ENCODE measurements at regions not wholly inside any gene's neighbourhood (a gene's known extent, or its start where the extent isn't known, plus 50 kb on each side); places are given as distances from the start of the nearest gene placed in this dataset.

GRCh38 chr1:214215583-214215982 lies 65.4 kb upstream of the SMYD2 start:
- TF ChIP-seq ASH2L (IDR thresholded peaks at IDR 0.05; ENCODE audit: borderline replicate concordance, low read depth) (no peak), EP300 (IDR thresholded peaks at IDR 0.05; ENCODE audit: borderline replicate concordance in 1 of 2, control insufficient read depth in 1 of 2, low read depth in 2 of 2, low read length in 2 of 2) (no peak), CTCF (IDR thresholded peaks at IDR 0.05 in 2 of 3, conservative IDR thresholded peaks at IDR 0.05 in 1 of 3; ENCODE audit: control insufficient read depth in 2 of 3, extremely low read depth in 1 of 3, insufficient read depth in 1 of 3, low read depth in 3 of 3, low read length in 3 of 3) (no peak), PRDM15 (CRISPR knock-in tag; IDR thresholded peaks at IDR 0.05) (no peak), MYC (IDR thresholded peaks at IDR 0.05; ENCODE audit: insufficient read depth, insufficient read length, insufficient replicate concordance, low read length, severe bottlenecking) (no peak), CBX5 (IDR thresholded peaks at IDR 0.05; ENCODE audit: low read depth) (no peak), NFYA (IDR thresholded peaks at IDR 0.05; ENCODE audit: borderline replicate concordance, low read depth, low read length) (no peak), ZNF687 (IDR thresholded peaks at IDR 0.05) (no peak), POLR2A (IDR thresholded peaks at IDR 0.05; ENCODE audit: low read depth, low read length) (no peak), ATF3 (IDR thresholded peaks at IDR 0.05; ENCODE audit: borderline replicate concordance, extremely low read depth, low read depth, low read length) (no peak), TCF12 (IDR thresholded peaks at IDR 0.05; ENCODE audit: low read depth, low read length) (no peak), HDAC2 (IDR thresholded peaks at IDR 0.05) (no peak), POLR2AphosphoS2 (IDR thresholded peaks at IDR 0.05; ENCODE audit: low read depth, low read length) (no peak), MAX (IDR thresholded peaks at IDR 0.05; ENCODE audit: low read depth, low read length) (no peak)

Data from GM12878 (cell line).